ENCODE measurements at regions not wholly inside any gene's neighbourhood (a gene's known extent, or its start where the extent isn't known, plus 50 kb on each side); places are given as distances from the start of the nearest gene placed in this dataset.

DNA sequence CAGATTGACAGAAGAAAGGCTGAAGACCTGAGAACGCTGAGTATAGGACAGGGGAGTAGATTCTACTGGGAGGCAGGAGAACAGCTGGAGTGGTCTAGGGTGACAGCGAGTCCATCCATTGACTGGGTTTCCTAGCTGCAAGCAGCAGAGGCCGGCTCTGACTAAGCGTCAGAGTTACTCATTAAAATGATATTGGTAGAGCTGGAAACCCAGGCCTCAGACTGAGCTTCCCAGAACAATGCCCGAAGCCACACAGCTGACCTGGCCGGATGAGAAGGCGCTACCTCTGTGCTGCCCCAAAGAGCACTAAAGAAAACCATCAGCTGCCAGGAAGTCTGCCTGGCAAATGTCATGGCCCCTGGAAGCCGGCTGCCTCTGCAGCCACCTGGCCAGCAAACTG lies 78.5 kb upstream of the FZD10 start:
- Histone ChIP-seq H3K36me3 (replicated peaks; ENCODE audit: insufficient read depth, low read depth) (no peaks in the 10 kb centered on the region), H2AFZ (no peak overlapping the region), H3K9me3 (ENCODE audit: low read depth) (no peaks in the 10 kb centered on the region), H3K4me3 (no peak overlapping the region), H3K27ac (no peak overlapping the region), H3K27me3 (peaks cover 8% of the 10 kb centered on the region), H3K9me2 (replicated peaks; ENCODE audit: insufficient read depth) (no peaks in the 10 kb centered on the region), H3K79me2 (no peaks in the 10 kb centered on the region), H3K4me2 (no peak overlapping the region), H4K20me1 (ENCODE audit: insufficient read depth, poor library complexity, severe bottlenecking) (no peaks in the 10 kb centered on the region), H3K4me1 (ENCODE audit: insufficient read depth) (peaks cover 4% of the 10 kb centered on the region)
- TF ChIP-seq EZH2phosphoT487 (IDR thresholded peaks at IDR 0.05; ENCODE audit: low read depth, severe bottlenecking, unreplicated experiment) (no peak), EZH2 (IDR thresholded peaks at IDR 0.05; ENCODE audit: borderline replicate concordance) (no peak)
- TF ChIP-seq, protein P1, sequence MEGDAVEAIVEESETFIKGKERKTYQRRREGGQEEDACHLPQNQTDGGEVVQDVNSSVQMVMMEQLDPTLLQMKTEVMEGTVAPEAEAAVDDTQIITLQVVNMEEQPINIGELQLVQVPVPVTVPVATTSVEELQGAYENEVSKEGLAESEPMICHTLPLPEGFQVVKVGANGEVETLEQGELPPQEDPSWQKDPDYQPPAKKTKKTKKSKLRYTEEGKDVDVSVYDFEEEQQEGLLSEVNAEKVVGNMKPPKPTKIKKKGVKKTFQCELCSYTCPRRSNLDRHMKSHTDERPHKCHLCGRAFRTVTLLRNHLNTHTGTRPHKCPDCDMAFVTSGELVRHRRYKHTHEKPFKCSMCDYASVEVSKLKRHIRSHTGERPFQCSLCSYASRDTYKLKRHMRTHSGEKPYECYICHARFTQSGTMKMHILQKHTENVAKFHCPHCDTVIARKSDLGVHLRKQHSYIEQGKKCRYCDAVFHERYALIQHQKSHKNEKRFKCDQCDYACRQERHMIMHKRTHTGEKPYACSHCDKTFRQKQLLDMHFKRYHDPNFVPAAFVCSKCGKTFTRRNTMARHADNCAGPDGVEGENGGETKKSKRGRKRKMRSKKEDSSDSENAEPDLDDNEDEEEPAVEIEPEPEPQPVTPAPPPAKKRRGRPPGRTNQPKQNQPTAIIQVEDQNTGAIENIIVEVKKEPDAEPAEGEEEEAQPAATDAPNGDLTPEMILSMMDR (IDR thresholded peaks at IDR 0.05; ENCODE audit: poor library complexity) = no peak
- no peak for DNase-seq (ENCODE audit: low spot score)
- 68% methylated on average over 8 of the region's 8 CpGs for WGBS (ENCODE audit: low lambda C conversion rate, missing lambda C conversion rate)

DNA sequence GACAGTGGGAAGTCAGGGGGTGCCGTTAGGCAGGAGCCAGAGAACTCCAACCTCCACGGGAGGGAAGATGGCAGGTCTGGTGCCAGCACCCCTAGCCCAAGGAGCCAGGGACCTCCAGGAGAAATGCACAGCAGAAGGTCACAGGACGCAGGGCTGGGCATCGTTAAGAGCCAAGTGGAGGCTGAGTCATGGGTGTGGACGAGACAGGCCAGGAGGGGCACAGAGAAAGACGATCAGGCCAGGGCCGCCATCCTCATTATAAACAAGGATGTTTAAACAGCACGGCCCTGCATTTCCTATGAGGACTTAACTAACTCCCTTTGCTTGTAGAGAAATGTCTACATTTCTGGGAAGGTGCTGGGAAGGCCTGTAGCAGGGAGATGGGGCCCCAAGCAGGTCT lies 77.9 kb upstream of the FZD10 start:
- H3K4me1 ChIP-seq (ENCODE audit: insufficient read depth) = peaks cover 4% of the 10 kb centered on the region
- no peak overlapping the region for H3K27ac ChIP-seq
- H2AFZ ChIP-seq = no peak overlapping the region
- H3K4me3 ChIP-seq = no peak overlapping the region
- no peak for DNase-seq (ENCODE audit: low spot score)
- no peaks in the 10 kb centered on the region for H3K36me3 ChIP-seq (replicated peaks; ENCODE audit: insufficient read depth, low read depth)
- no peaks in the 10 kb centered on the region for H4K20me1 ChIP-seq (ENCODE audit: insufficient read depth, poor library complexity, severe bottlenecking)
- H3K9me2 ChIP-seq (replicated peaks; ENCODE audit: insufficient read depth) = no peaks in the 10 kb centered on the region
- no peaks in the 10 kb centered on the region for H3K79me2 ChIP-seq
- 69% methylated on average over 8 of the region's 8 CpGs for WGBS (ENCODE audit: low lambda C conversion rate, missing lambda C conversion rate)
- no peak overlapping the region for H3K4me2 ChIP-seq
- H3K9me3 ChIP-seq (ENCODE audit: low read depth) = no peaks in the 10 kb centered on the region
- TF ChIP-seq EZH2phosphoT487 (IDR thresholded peaks at IDR 0.05; ENCODE audit: low read depth, severe bottlenecking, unreplicated experiment) = no peak
- peaks cover 8% of the 10 kb centered on the region for H3K27me3 ChIP-seq

DNA sequence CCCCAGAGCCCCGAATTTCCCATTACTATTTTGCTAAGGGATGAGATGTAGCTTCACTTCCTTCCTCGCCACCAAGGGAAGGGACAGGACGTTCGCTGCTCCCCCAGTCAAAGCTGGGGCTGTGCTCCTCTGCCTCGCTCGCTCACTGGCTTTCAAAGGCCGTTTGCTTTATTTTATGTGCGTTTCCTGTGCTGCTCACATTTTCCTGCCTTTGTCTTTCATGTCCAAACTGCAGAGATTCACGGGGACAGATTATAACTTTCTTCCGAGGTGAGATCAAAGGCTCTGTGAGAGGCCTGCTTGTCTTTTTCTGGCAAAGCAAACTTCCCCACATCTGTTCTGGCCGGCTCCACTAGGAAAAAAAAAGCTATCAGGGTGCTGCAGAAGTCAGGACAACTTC lies 76.0 kb upstream of the FZD10 start:
- Histone ChIP-seq H4K20me1 (ENCODE audit: insufficient read depth, poor library complexity, severe bottlenecking) (no peaks in the 10 kb centered on the region), H3K9me3 (ENCODE audit: low read depth) (no peaks in the 10 kb centered on the region), H3K4me1 (ENCODE audit: insufficient read depth) (peaks cover 4% of the 10 kb centered on the region), H3K27me3 (peaks cover 8% of the 10 kb centered on the region), H3K36me3 (replicated peaks; ENCODE audit: insufficient read depth, low read depth) (no peaks in the 10 kb centered on the region), H3K4me2 (peak overlapping the region; percentile 35), H3K9me2 (replicated peaks; ENCODE audit: insufficient read depth) (no peaks in the 10 kb centered on the region), H3K79me2 (no peaks in the 10 kb centered on the region), H2AFZ (no peak overlapping the region), H3K4me3 (no peak overlapping the region), H3K27ac (no peak overlapping the region)
- TF ChIP-seq EZH2phosphoT487 (IDR thresholded peaks at IDR 0.05; ENCODE audit: low read depth, severe bottlenecking, unreplicated experiment) = no peak
- TF ChIP-seq, protein P1 (IDR thresholded peaks at IDR 0.05; ENCODE audit: poor library complexity) = no peak
- no peak for TF ChIP-seq EZH2 (IDR thresholded peaks at IDR 0.05; ENCODE audit: borderline replicate concordance)
- DNase-seq (ENCODE audit: low spot score) = no peak
- WGBS (ENCODE audit: low lambda C conversion rate, missing lambda C conversion rate) = 33% methylated on average over 11 of the region's 11 CpGs

DNA sequence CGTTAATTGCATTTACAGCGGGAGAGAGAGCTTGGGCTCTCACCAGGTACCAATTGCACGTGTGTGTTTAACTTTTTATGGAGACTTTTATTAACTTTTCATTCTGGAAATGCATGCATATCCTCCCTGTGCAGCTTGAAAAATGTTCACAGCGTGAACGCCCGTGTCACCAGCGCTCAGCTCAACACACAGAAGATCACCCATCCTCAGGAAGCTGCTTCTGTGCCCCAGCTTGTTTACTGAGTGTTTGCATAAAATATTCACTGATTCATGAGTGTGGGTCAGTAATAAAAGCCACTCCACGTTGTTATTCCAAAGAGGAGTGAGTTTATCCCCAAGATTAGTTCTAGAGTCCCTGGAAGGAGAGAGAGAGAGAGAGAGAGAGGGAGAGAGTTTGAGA lies 75.5 kb upstream of the FZD10 start:
- H2AFZ ChIP-seq = no peak overlapping the region
- H3K4me2 ChIP-seq = peak overlapping the region; percentile 35
- no peaks in the 10 kb centered on the region for H3K9me2 ChIP-seq (replicated peaks; ENCODE audit: insufficient read depth)
- H3K36me3 ChIP-seq (replicated peaks; ENCODE audit: insufficient read depth, low read depth) = no peaks in the 10 kb centered on the region
- WGBS (ENCODE audit: low lambda C conversion rate, missing lambda C conversion rate) = 41% methylated on average over 8 of the region's 8 CpGs
- no peak for TF ChIP-seq EZH2phosphoT487 (IDR thresholded peaks at IDR 0.05; ENCODE audit: low read depth, severe bottlenecking, unreplicated experiment)
- no peak for TF ChIP-seq EZH2 (IDR thresholded peaks at IDR 0.05; ENCODE audit: borderline replicate concordance)
- TF ChIP-seq, protein P1 (IDR thresholded peaks at IDR 0.05; ENCODE audit: poor library complexity) = no peak
- H3K4me1 ChIP-seq (ENCODE audit: insufficient read depth) = peaks cover 4% of the 10 kb centered on the region
- peaks cover 6% of the 10 kb centered on the region for H3K27me3 ChIP-seq
- H3K79me2 ChIP-seq = no peaks in the 10 kb centered on the region
- DNase-seq (ENCODE audit: low spot score) = no peak
- H3K4me3 ChIP-seq = no peak overlapping the region
- H3K27ac ChIP-seq = no peak overlapping the region
- no peaks in the 10 kb centered on the region for H3K9me3 ChIP-seq (ENCODE audit: low read depth)
- H4K20me1 ChIP-seq (ENCODE audit: insufficient read depth, poor library complexity, severe bottlenecking) = no peaks in the 10 kb centered on the region

Measured in hepatocyte (in vitro differentiated cells).